Karpas-422 (cell line): ENCODE measurements at regions not wholly inside any gene's neighbourhood (a gene's known extent, or its start where the extent isn't known, plus 50 kb on each side); places are given as distances from the start of the nearest gene placed in this dataset.

Experiments
- DNase-seq: peaks from one replicate; pipeline ENCODE4 v3.0.0-alpha.2; 2015
- H2AFZ ChIP-seq: fragments of 200-600 bp; sonication (generic); 2 replicates; pipeline ENCODE4 v1.6.1; 2014; ENCODE audit warnings: antibody characterized with exemption, low read length, mixed read lengths
- H3K27ac ChIP-seq: fragments of 200-600 bp; sonication (generic); 2 replicates; pipeline ENCODE4 v1.5.1; 2014; ENCODE audit warnings: mild to moderate bottlenecking, low read length, moderate library complexity
- H3K27me3 ChIP-seq: fragments of 200-600 bp; sonication (generic); 2 replicates; pipeline ENCODE4 v1.6.1; 2014; ENCODE audit warnings: low read length, mixed read lengths
- H3K36me3 ChIP-seq: fragments of 200-600 bp; sonication (generic); 2 replicates; pipeline ENCODE4 v1.6.1; 2014; ENCODE audit warnings: low read length, mixed read lengths; ENCODE audit not compliant: insufficient read depth
- H3K4me1 ChIP-seq: fragments of 200-600 bp; sonication (generic); 2 replicates; pipeline ENCODE4 v1.6.1; 2014; ENCODE audit warnings: mild to moderate bottlenecking, low read length, mixed read lengths
- H3K4me2 ChIP-seq: fragments of 200-600 bp; sonication (generic); 2 replicates; pipeline ENCODE4 v1.6.1; 2014; ENCODE audit warnings: low read length, low read depth, mild to moderate bottlenecking; ENCODE audit not compliant: poor library complexity, severe bottlenecking
- H3K4me3 ChIP-seq: fragments of 200-600 bp; sonication (generic); 2 replicates; pipeline ENCODE4 v1.5.1; 2014; ENCODE audit warnings: mild to moderate bottlenecking, antibody characterized with exemption, low read length, mixed read lengths
- H3K79me2 ChIP-seq: fragments of 200-600 bp; sonication (generic); 2 replicates; pipeline ENCODE4 v1.6.1; 2014; ENCODE audit warnings: mild to moderate bottlenecking, low read length, mixed read lengths
- H3K9ac ChIP-seq: fragments of 200-600 bp; sonication (generic); 2 replicates; pipeline ENCODE4 v1.6.0; 2014; ENCODE audit warnings: low read length
- H3K9me2 ChIP-seq: fragments of 200-600 bp; sonication (generic), shearing (Covaris generic); replicated peaks from 2 replicates; pipeline ENCODE4 v1.6.0; 2014; ENCODE audit warnings: mild to moderate bottlenecking, low read length, moderate library complexity; ENCODE audit not compliant: insufficient read depth
- H3K9me3 ChIP-seq: fragments of 300-700, 200-600 bp; sonication (generic); 2 replicates; pipeline ENCODE4 v1.6.1; 2014; ENCODE audit warnings: low read length, mixed read lengths
- H4K20me1 ChIP-seq: fragments of 200-600 bp; sonication (generic); 2 replicates; pipeline ENCODE4 v1.6.1; 2014; ENCODE audit warnings: mild to moderate bottlenecking, antibody characterized with exemption, low read length, low read depth; ENCODE audit not compliant: insufficient read depth

DNA sequence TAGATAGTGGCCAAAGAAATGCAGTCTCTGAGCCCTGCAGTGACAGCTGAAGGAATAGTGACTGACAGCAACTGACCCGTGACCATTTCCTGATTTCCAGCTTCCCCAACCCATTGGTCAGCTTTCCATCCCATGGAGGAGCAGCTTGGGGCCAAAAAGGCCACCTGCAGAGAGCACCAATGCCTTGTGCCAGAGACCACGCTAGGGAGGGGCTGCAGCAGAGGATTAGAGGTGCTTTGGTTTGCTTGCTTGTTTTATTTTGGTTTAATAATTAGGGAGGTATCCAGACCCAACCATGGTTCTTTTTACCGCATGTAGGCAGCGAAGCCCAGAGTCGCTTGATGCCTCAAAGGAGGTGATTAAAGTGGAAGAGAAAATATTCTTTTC lies 61.3 kb upstream of the SIAH1 start:
- Histone ChIP-seq H3K79me2 (no peaks in the 10 kb centered on the region), H4K20me1 (no peaks in the 10 kb centered on the region), H3K9me3 (no peaks in the 10 kb centered on the region), H3K9me2 (no peaks in the 10 kb centered on the region), H3K4me3 (no peak overlapping the region), H3K4me1 (no peaks in the 10 kb centered on the region), H3K27ac (no peak overlapping the region), H3K36me3 (no peaks in the 10 kb centered on the region), H3K4me2 (no peak overlapping the region), H2AFZ (no peak overlapping the region), H3K9ac (no peak overlapping the region), H3K27me3 (no peaks in the 10 kb centered on the region)
- DNase-seq, result no peak

- no peak for DNase-seq
- Histone ChIP-seq H3K9ac (no peak overlapping the region), H3K4me1 (no peaks in the 10 kb centered on the region), H3K27me3 (no peaks in the 10 kb centered on the region), H3K9me2 (no peaks in the 10 kb centered on the region), H3K36me3 (no peaks in the 10 kb centered on the region), H3K4me3 (no peak overlapping the region), H3K9me3 (no peaks in the 10 kb centered on the region), H2AFZ (no peak overlapping the region), H3K79me2 (no peaks in the 10 kb centered on the region), H3K4me2 (no peak overlapping the region), H3K27ac (no peak overlapping the region), H4K20me1 (no peaks in the 10 kb centered on the region)
Measured at GRCh38 chr16:48445782-48446533, 60.7 kb upstream of the SIAH1 start.

DNA sequence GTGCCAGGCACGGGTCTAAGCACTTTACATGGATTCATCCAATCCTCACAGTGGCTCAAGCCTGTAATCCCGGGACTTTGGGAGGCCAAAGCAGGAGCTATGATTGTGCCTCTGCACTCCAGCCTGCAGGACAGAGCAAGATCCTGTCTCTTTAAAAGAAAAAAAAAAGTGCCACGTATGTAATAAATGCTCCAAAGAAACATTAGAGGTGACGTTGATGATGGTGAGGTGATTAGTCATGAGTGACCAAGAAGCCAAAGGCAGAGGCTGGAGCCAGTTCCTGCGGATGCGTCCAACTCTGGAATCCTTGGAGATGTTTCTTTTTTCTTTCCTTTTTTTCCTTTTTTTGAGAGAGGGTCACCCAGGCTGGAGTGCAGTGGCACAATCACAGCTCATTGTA lies 59.4 kb upstream of the SIAH1 start:
- H4K20me1 ChIP-seq, result no peaks in the 10 kb centered on the region
- H3K4me2 ChIP-seq, result no peak overlapping the region
- H3K4me1 ChIP-seq, result no peaks in the 10 kb centered on the region
- no peaks in the 10 kb centered on the region for H3K27me3 ChIP-seq
- DNase-seq, result no peak
- no peaks in the 10 kb centered on the region for H3K9me2 ChIP-seq
- no peak overlapping the region for H2AFZ ChIP-seq
- no peaks in the 10 kb centered on the region for H3K9me3 ChIP-seq
- no peaks in the 10 kb centered on the region for H3K79me2 ChIP-seq
- H3K4me3 ChIP-seq, result no peak overlapping the region
- no peak overlapping the region for H3K9ac ChIP-seq
- H3K27ac ChIP-seq, result no peak overlapping the region
- no peaks in the 10 kb centered on the region for H3K36me3 ChIP-seq

DNA sequence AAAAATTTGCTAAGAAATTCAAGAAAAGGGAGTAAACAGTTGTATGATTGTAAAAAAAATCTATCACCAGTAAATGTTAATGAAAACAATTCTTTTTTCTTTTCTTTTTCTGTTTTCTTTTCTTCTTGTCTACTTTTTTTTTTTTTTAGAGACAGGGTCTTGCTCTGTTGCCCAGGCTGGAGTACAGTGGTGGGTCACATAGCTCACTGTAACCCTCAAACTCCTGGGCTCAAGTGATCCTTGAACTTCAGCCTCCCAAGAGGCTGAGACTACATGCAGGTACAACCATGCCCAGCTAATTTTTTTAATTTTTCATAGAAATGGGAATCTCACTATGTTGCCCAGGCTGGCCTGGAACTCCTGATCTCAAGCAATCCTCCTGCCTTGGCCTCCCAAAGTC lies 57.2 kb upstream of the SIAH1 start:
- H3K4me2 ChIP-seq, result no peak overlapping the region
- no peak overlapping the region for H3K27ac ChIP-seq

GRCh38 chr16:48441863-48442279 lies 56.7 kb upstream of the SIAH1 start:
- H3K4me2 ChIP-seq, result no peak overlapping the region
- H3K36me3 ChIP-seq, result no peaks in the 10 kb centered on the region
- H3K9ac ChIP-seq, result no peak overlapping the region
- H4K20me1 ChIP-seq, result no peaks in the 10 kb centered on the region
- no peaks in the 10 kb centered on the region for H3K27me3 ChIP-seq
- no peak overlapping the region for H2AFZ ChIP-seq
- H3K4me1 ChIP-seq, result no peaks in the 10 kb centered on the region
- no peak for DNase-seq
- no peak overlapping the region for H3K4me3 ChIP-seq
- H3K9me2 ChIP-seq, result no peaks in the 10 kb centered on the region
- H3K9me3 ChIP-seq, result no peaks in the 10 kb centered on the region
- H3K27ac ChIP-seq, result no peak overlapping the region
- no peaks in the 10 kb centered on the region for H3K79me2 ChIP-seq

More for the DNA sequence above, 57.2 kb upstream of the SIAH1 start:
- H3K27me3 ChIP-seq, result no peaks in the 10 kb centered on the region
- H2AFZ ChIP-seq, result no peak overlapping the region
- no peak for DNase-seq
- no peaks in the 10 kb centered on the region for H3K79me2 ChIP-seq
- H3K9ac ChIP-seq, result no peak overlapping the region
- no peaks in the 10 kb centered on the region for H3K4me1 ChIP-seq
- no peak overlapping the region for H3K4me3 ChIP-seq
- no peaks in the 10 kb centered on the region for H4K20me1 ChIP-seq
- H3K9me3 ChIP-seq, result no peaks in the 10 kb centered on the region
- no peaks in the 10 kb centered on the region for H3K9me2 ChIP-seq
- H3K36me3 ChIP-seq, result no peaks in the 10 kb centered on the region

- Histone ChIP-seq H3K4me2 (no peak overlapping the region), H3K9me2 (no peaks in the 10 kb centered on the region), H4K20me1 (no peaks in the 10 kb centered on the region), H3K4me3 (no peak overlapping the region), H3K79me2 (no peaks in the 10 kb centered on the region), H3K9me3 (no peaks in the 10 kb centered on the region), H3K27ac (no peak overlapping the region), H3K27me3 (no peaks in the 10 kb centered on the region), H3K9ac (no peak overlapping the region), H3K4me1 (no peaks in the 10 kb centered on the region), H2AFZ (no peak overlapping the region), H3K36me3 (no peaks in the 10 kb centered on the region)
- DNase-seq, result no peak
Measured at GRCh38 chr16:48441106-48441505, 55.9 kb upstream of the SIAH1 start.

DNA sequence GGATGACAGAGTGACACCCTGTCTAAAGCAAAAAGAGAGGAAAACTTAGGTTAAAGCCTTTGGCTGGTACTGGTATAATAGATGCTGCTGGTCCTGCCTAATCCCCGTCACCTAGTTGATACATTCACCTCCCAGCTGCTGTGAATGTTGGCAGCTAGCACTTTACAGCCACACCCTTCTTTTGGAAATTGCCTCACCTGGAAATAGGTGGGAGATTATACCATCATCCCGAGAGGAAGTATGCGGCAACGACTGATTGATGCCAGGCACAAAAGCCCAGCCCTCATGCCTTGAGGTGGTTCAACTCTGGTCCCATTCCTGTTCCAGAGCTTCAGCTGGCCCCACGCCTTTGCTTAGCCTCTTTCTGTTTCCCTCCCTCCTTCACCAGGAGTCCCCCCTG lies 53.2 kb upstream of the SIAH1 start:
- H3K27me3 ChIP-seq, result no peaks in the 10 kb centered on the region

DNA sequence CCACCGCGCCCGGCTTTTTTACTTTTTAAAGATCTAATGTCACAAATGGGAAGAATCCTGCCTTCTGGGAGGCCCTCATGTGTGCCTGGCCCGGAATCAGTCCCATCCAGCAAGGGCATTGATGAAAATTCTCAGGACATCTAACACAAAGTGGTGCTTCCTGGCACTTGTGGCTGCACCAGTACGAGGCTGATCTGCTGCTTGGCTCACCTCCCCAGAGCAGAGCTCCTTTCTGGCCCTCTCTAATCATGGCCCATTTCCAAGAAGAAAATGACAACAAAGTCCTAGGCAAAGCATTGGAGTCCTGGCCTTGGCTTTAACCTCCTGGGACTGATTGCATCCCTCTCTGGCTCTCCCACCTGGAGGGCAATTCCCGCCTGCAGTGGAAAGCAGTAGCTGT lies 50.7 kb upstream of the SIAH1 start:
- Histone ChIP-seq H3K4me2 (no peak overlapping the region), H3K9ac (no peak overlapping the region)
- no peak for DNase-seq

More for the DNA sequence above, 53.2 kb upstream of the SIAH1 start:
- no peaks in the 10 kb centered on the region for H3K9me2 ChIP-seq
- H3K4me3 ChIP-seq, result no peak overlapping the region
- no peaks in the 10 kb centered on the region for H3K36me3 ChIP-seq
- H4K20me1 ChIP-seq, result no peaks in the 10 kb centered on the region
- H2AFZ ChIP-seq, result no peak overlapping the region
- no peak overlapping the region for H3K4me2 ChIP-seq
- H3K9ac ChIP-seq, result no peak overlapping the region
- DNase-seq, result no peak
- H3K79me2 ChIP-seq, result no peaks in the 10 kb centered on the region
- H3K9me3 ChIP-seq, result no peaks in the 10 kb centered on the region
- H3K4me1 ChIP-seq, result peaks cover 10% of the 10 kb centered on the region
- H3K27ac ChIP-seq, result no peak overlapping the region

More for the DNA sequence above, 50.7 kb upstream of the SIAH1 start:
- Histone ChIP-seq H3K4me1 (peaks cover 20% of the 10 kb centered on the region), H3K79me2 (no peaks in the 10 kb centered on the region), H3K36me3 (no peaks in the 10 kb centered on the region), H4K20me1 (no peaks in the 10 kb centered on the region), H3K9me2 (no peaks in the 10 kb centered on the region), H3K4me3 (no peak overlapping the region), H3K9me3 (no peaks in the 10 kb centered on the region), H3K27ac (no peak overlapping the region), H2AFZ (no peak overlapping the region), H3K27me3 (no peaks in the 10 kb centered on the region)
